Naive thymus-derived CD4-positive, alpha-beta T cell (primary cell): ENCODE measurements at regions not wholly inside any gene's neighbourhood (a gene's known extent, or its start where the extent isn't known, plus 50 kb on each side); places are given as distances from the start of the nearest gene placed in this dataset.

Experiments
- ATAC-seq: fragments of 150-1000 bp; cut with Tn5 transposase; 2 replicates; pipeline ENCODE4 v1.10.0; 2021; ENCODE audit warnings: mild to moderate bottlenecking, moderate library complexity
- CTCF ChIA-PET: fragments of 350-600 bp; sonication (Branson Sonifier 250); formaldehyde crosslinking; loops from one replicate; lab custom pipeline; 2021; ENCODE audit warnings: antibody characterized with exemption; lab: Charles Lee
- POLR2A ChIA-PET: fragments of 350-600 bp; sonication (Branson Sonifier 250); formaldehyde crosslinking; loops from one replicate; lab custom pipeline; 2021; ENCODE audit warnings: antibody characterized with exemption, inconsistent platforms; lab: Charles Lee
- DNase-seq, 9 donors: peaks; one replicate each; pipeline versions ENCODE4 v3.0.0 to v3.0.0-alpha.2; 2020 to 2022; ENCODE audit warnings: mixed read lengths in 1 of 9
- H3K27ac ChIP-seq: one replicate; pipeline ENCODE4 v1.7.0; 2013; ENCODE audit warnings: mild to moderate bottlenecking, low read depth, low read length, moderate library complexity
- H3K27me3 ChIP-seq, 2 donors: one replicate each; pipeline ENCODE4 v1.7.0; 2013; ENCODE audit warnings: low read length in 2 of 2, mild to moderate bottlenecking in 2 of 2, moderate library complexity in 2 of 2; ENCODE audit not compliant: control insufficient read depth in 2 of 2, insufficient read depth in 2 of 2
- H3K36me3 ChIP-seq, 3 experiments: 1 replicate in 2 of 3; 2 replicates in 1 of 3; pipeline ENCODE4 v1.7.0; 2013; ENCODE audit warnings: low read length in 3 of 3, mild to moderate bottlenecking in 3 of 3, moderate library complexity in 1 of 3; ENCODE audit not compliant: insufficient read depth in 3 of 3, control insufficient read depth in 2 of 3
- H3K4me1 ChIP-seq, 2 donors: one replicate each; pipeline ENCODE4 v1.7.0; 2013; ENCODE audit warnings: low read length in 2 of 2, mild to moderate bottlenecking in 2 of 2, moderate library complexity in 1 of 2; ENCODE audit not compliant: control insufficient read depth in 2 of 2, insufficient read depth in 2 of 2
- H3K4me3 ChIP-seq: 2 replicates; pipeline ENCODE4 v1.7.0; 2013; ENCODE audit warnings: mild to moderate bottlenecking, low read length
- H3K9me3 ChIP-seq, 3 experiments: 1 replicate in 2 of 3; 2 replicates in 1 of 3; pipeline ENCODE4 v1.7.0; 2013; ENCODE audit warnings: low read length in 3 of 3; ENCODE audit not compliant: control insufficient read depth in 2 of 3
- H3K27ac Mint-ChIP-seq, 9 donors: one replicate each; pipeline ENCODE4 v1.8.0; 2020 to 2022; ENCODE audit warnings: mixed read lengths in 9 of 9, mild to moderate bottlenecking in 8 of 9, moderate library complexity in 5 of 9, inconsistent platforms in 2 of 9
- H3K27me3 Mint-ChIP-seq, 5 donors: one replicate each; pipeline ENCODE4 v1.8.0; 2021 to 2022; ENCODE audit warnings: mixed read lengths in 5 of 5, mild to moderate bottlenecking in 1 of 5
- H3K36me3 Mint-ChIP-seq, 5 donors: one replicate each; pipeline ENCODE4 v1.8.0; 2020 to 2022; ENCODE audit warnings: mixed read lengths in 5 of 5, mild to moderate bottlenecking in 3 of 5, inconsistent platforms in 1 of 5
- H3K4me1 Mint-ChIP-seq, 7 donors: one replicate each; pipeline ENCODE4 v1.8.0; 2020 to 2022; ENCODE audit warnings: mixed read lengths in 7 of 7, mild to moderate bottlenecking in 3 of 7, inconsistent platforms in 1 of 7
- H3K4me3 Mint-ChIP-seq, 10 donors: one replicate each; pipeline ENCODE4 v1.8.0; 2020 to 2022; ENCODE audit warnings: mild to moderate bottlenecking in 10 of 10, mixed read lengths in 10 of 10, moderate library complexity in 6 of 10, inconsistent platforms in 2 of 10
- H3K9me3 Mint-ChIP-seq, 11 donors: one replicate each; pipeline ENCODE4 v1.8.0; 2020 to 2022; ENCODE audit warnings: mixed read lengths in 11 of 11, mild to moderate bottlenecking in 4 of 11, inconsistent platforms in 1 of 11, moderate library complexity in 1 of 11
- intact Hi-C, 2 donors: fragments of 100-400 bp; cut with micrococcal nuclease; formaldehyde crosslinking; loops; one replicate each; pipeline ENCODE4 v1.15.1; 2023

DNA sequence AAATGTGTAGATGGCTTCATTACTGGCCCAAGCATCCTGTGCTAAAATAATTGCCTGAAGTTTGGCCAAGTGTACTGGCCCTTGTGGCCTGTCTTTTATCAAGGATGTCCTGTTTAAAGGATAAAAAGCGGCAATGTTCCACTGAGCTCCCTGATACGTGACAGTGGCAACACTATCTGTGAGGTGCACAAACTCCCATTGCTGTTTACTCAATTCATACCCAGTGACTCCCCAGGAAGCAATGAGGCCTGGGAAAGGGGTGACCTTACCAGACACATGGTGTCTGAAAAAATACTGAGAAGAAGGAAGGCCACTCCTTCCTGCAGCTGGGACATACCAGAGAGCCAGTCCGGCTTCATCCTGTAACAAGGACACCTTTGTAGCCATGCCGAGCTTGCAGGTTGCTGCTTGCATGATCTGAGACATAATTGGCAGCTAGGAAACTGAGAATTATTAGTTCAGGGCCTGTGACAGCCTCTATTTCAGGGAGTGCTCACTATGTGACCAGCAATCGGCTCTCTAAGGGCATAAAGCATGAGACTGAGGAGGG is 198.5 kb upstream of the LRATD1 start:
- DNase-seq, result no peak
- H3K4me3 ChIP-seq, result no peak overlapping the region
- H3K9me3 ChIP-seq, result no peaks in the 10 kb centered on the region
- Mint-ChIP-seq H3K36me3 (no peaks in the 10 kb centered on the region), H3K27me3 (no peaks in the 10 kb centered on the region), H3K4me1 (no peaks in the 10 kb centered on the region), H3K9me3 (peaks cover 0 to 13% (median 4%) of the 10 kb centered on the region in 11 donors), H3K4me3 (no peak overlapping the region), H3K27ac (no peak overlapping the region)
- no peaks in the 10 kb centered on the region for H3K4me1 ChIP-seq
- H3K36me3 ChIP-seq, result no peaks in the 10 kb centered on the region
- no peak overlapping the region for H3K27ac ChIP-seq
- POLR2A ChIA-PET, result no interaction called here
- no peaks in the 10 kb centered on the region for H3K27me3 ChIP-seq
- CTCF ChIA-PET, result no interaction called here
- no peak for ATAC-seq
- intact Hi-C loops, result no loop called here

DNA sequence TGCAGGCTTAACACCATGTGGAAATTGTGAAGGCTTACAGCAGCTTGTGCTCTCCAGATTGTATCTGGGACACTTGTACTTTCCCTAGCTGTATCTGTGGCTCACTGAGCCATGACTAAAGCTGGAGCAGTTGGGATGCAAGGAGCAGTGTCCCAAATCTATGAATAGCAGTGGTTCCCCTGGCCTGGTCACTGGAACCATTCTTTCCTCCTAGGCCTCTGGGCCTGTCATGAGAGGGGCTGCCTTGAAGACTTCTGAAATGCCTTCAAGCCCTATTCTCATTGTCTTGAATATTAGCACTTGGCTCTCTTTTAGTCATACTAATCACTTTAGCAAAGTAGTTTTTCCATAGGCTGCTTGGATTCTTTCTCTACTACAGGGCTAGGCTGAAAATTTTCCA is 186.8 kb upstream of the LRATD1 start:
- Histone ChIP-seq H3K4me3 (no peak overlapping the region), H3K27me3 (no peaks in the 10 kb centered on the region), H3K36me3 (no peaks in the 10 kb centered on the region), H3K4me1 (no peaks in the 10 kb centered on the region), H3K9me3 (peaks cover 0 to 11% (median 0%) of the 10 kb centered on the region in 3 experiments), H3K27ac (no peak overlapping the region)
- DNase-seq, result no peak
- intact Hi-C loops, result no loop called here
- Mint-ChIP-seq H3K9me3 (peaks cover 3 to 16% (median 7%) of the 10 kb centered on the region in 11 donors), H3K4me3 (no peak overlapping the region), H3K27me3 (no peaks in the 10 kb centered on the region), H3K27ac (no peak overlapping the region), H3K4me1 (no peaks in the 10 kb centered on the region), H3K36me3 (no peaks in the 10 kb centered on the region)
- ATAC-seq, result no peak
- CTCF ChIA-PET, result no interaction called here
- POLR2A ChIA-PET, result no interaction called here

DNA sequence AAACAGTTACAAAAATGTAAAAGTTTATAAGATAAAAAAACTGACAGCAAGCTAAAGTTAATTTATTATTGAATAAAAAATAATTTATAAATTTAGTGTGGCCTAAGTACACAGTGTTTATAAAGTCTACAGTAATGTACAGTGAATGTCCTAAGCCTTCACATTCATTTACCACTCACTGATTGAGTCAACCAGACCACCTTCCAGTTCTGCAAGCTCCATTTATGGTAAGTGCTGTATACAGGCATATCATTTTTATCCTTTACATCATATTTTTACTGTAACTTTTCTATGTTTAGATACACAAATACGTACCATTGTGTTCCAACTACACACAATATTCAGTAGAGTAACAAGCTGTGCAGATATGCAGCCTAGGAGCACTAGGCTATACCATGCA is 184.2 kb upstream of the LRATD1 start:
- H3K27me3 ChIP-seq, result no peaks in the 10 kb centered on the region
- DNase-seq (no peak), ATAC-seq (no peak)
- H3K27ac ChIP-seq, result no peak overlapping the region
- Mint-ChIP-seq H3K9me3 (peaks cover 0 to 16% (median 7%) of the 10 kb centered on the region in 11 donors), H3K4me3 (no peak overlapping the region), H3K27ac (no peak overlapping the region), H3K36me3 (no peaks in the 10 kb centered on the region), H3K27me3 (no peaks in the 10 kb centered on the region), H3K4me1 (no peaks in the 10 kb centered on the region)
- no peaks in the 10 kb centered on the region for H3K36me3 ChIP-seq
- intact Hi-C loops, result no loop called here
- no peak overlapping the region for H3K4me3 ChIP-seq
- peaks cover 0 to 11% (median 0%) of the 10 kb centered on the region in 3 experiments for H3K9me3 ChIP-seq
- no peaks in the 10 kb centered on the region for H3K4me1 ChIP-seq
- CTCF ChIA-PET, result no interaction called here
- POLR2A ChIA-PET, result no interaction called here

DNA sequence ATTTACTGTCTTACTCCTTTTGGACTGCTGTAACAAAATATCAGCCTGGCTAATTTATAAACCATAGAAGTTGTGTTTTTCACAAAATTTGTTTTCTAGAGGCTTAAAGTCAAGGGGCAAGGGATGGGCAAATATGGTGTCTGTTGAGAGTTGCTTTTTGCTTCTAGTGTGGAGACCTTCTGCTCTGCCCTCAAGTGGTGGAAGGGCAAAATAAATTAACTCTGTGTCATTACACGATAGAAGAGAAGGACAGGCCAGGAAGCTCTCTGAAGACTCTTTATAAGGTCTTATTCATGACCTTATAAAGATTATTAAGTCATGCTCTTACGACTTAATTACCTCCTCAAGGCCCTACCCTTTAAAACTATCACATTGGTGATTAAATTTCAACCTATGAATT is 181.2 kb upstream of the LRATD1 start:
- no peak overlapping the region for H3K4me3 Mint-ChIP-seq
- ATAC-seq (no peak), DNase-seq (no peak)
- H3K4me1 Mint-ChIP-seq, result no peaks in the 10 kb centered on the region
- no peaks in the 10 kb centered on the region for H3K36me3 Mint-ChIP-seq
- Histone ChIP-seq H3K9me3 (no peaks in the 10 kb centered on the region), H3K4me3 (no peak overlapping the region), H3K4me1 (no peaks in the 10 kb centered on the region), H3K36me3 (no peaks in the 10 kb centered on the region), H3K27me3 (no peaks in the 10 kb centered on the region), H3K27ac (no peak overlapping the region)
- CTCF ChIA-PET, result no interaction called here
- no peak overlapping the region for H3K27ac Mint-ChIP-seq
- POLR2A ChIA-PET, result no interaction called here
- no peaks in the 10 kb centered on the region for H3K27me3 Mint-ChIP-seq
- intact Hi-C loops, result no loop called here
- peaks cover 0 to 12% (median 3%) of the 10 kb centered on the region in 11 donors for H3K9me3 Mint-ChIP-seq

DNA sequence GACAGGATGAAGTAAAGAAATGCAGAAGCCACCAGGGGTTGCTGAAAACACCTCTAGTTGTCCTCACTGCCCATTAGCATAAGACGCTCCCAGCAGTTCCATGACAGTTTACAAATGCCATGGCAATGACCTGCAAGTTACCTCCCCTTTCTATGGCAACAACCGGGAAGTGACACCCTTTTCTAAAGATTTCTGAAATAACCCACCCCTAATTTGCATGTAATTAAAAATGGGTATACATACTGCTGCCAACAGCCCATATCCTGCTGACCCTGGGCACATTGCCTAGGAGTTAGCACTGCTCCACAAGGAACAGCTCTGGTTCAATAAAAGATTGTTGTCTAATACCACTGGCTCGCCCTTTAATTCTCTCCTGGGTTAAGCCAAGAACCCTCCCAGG is 178.3 kb upstream of the LRATD1 start:
- no peaks in the 10 kb centered on the region for H3K4me1 Mint-ChIP-seq
- H3K4me1 ChIP-seq, result no peaks in the 10 kb centered on the region
- H3K4me3 ChIP-seq, result no peak overlapping the region
- no peak overlapping the region for H3K4me3 Mint-ChIP-seq
- H3K36me3 Mint-ChIP-seq, result no peaks in the 10 kb centered on the region
- no peaks in the 10 kb centered on the region for H3K27me3 ChIP-seq
- H3K27ac ChIP-seq, result no peak overlapping the region
- intact Hi-C loops, result no loop called here
- H3K9me3 Mint-ChIP-seq, result peaks cover 2 to 21% (median 6%) of the 10 kb centered on the region in 11 donors
- no peaks in the 10 kb centered on the region for H3K36me3 ChIP-seq
- ChIA-PET CTCF (no interaction called here), POLR2A (no interaction called here)
- H3K27me3 Mint-ChIP-seq, result no peaks in the 10 kb centered on the region
- ATAC-seq (no peak), DNase-seq (no peak)
- H3K9me3 ChIP-seq, result no peaks in the 10 kb centered on the region
- H3K27ac Mint-ChIP-seq, result no peak overlapping the region

DNA sequence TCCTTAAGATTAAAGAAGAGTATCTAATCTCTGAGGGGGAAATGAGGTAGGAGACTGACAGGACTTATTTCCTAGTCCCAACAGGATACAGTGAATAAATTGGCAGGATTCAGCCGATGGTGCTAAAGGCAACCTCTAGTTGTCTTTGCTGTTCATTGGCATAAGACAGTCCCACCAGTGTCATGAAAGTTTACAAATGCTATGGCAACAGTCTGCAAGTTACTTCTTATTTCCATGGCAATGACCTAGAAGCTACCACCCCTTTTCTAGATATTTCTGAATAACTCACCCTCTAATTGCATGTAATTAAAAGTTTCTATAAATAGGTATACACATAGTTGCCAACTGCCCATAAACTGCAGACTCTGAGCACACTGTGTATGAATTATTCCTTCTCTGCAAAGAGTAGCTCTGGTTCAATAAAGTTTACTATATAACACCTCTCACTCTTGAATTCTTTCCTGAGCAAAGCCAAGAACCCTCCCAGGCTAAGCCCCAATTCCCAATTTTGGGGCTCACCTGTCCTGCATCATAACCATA is 172.7 kb upstream of the LRATD1 start:
- peaks cover 0 to 19% (median 7%) of the 10 kb centered on the region in 11 donors for H3K9me3 Mint-ChIP-seq
- H3K27me3 Mint-ChIP-seq, result no peaks in the 10 kb centered on the region
- CTCF ChIA-PET, result interaction anchor here (0.5 kb wide), 1 partner anchor 1309 kb away, joined by 3 read pairs; no protein-coding TSS in a partner anchor

DNA sequence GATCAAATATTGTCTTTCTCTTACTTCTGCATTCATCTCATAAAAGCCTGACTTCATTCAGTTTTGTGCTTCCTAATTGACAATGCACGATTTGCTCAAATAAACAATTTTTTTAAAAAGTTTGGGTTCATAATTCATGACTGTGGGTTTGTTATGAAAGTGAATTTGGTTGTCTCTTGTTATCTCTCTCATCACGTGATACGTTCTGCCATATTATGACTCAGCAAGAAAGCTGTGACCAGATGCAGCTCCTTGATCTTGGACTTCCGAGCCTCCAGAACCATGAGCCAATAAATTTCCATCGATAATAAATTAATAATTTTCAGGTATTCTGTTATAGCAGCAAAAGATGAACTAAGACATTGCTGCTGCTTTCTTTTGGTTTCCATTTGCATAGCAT is 156.5 kb upstream of the LRATD1 start:
- peaks cover 0 to 6% (median 1%) of the 10 kb centered on the region in 11 donors for H3K9me3 Mint-ChIP-seq
- POLR2A ChIA-PET, result no interaction called here
- H3K4me3 ChIP-seq, result no peak overlapping the region
- H3K4me1 ChIP-seq, result no peaks in the 10 kb centered on the region
- H3K4me1 Mint-ChIP-seq, result no peaks in the 10 kb centered on the region
- H3K4me3 Mint-ChIP-seq, result no peak overlapping the region
- H3K27ac ChIP-seq, result no peak overlapping the region
- CTCF ChIA-PET, result no interaction called here
- H3K36me3 ChIP-seq, result no peaks in the 10 kb centered on the region
- H3K27ac Mint-ChIP-seq, result no peak overlapping the region
- no peaks in the 10 kb centered on the region for H3K36me3 Mint-ChIP-seq
- H3K27me3 ChIP-seq, result no peaks in the 10 kb centered on the region
- no peaks in the 10 kb centered on the region for H3K27me3 Mint-ChIP-seq
- no peak for ATAC-seq
- DNase-seq, result no peak
- no peaks in the 10 kb centered on the region for H3K9me3 ChIP-seq
- intact Hi-C loops, result no loop called here

More for the DNA sequence above, 172.7 kb upstream of the LRATD1 start:
- Histone ChIP-seq H3K4me3 (no peak overlapping the region), H3K9me3 (no peaks in the 10 kb centered on the region), H3K36me3 (no peaks in the 10 kb centered on the region), H3K27ac (no peak overlapping the region), H3K4me1 (no peaks in the 10 kb centered on the region), H3K27me3 (no peaks in the 10 kb centered on the region)
- POLR2A ChIA-PET, result no interaction called here
- Mint-ChIP-seq H3K36me3 (no peaks in the 10 kb centered on the region), H3K27ac (no peak overlapping the region), H3K4me1 (no peaks in the 10 kb centered on the region), H3K4me3 (no peak overlapping the region)
- no peak for DNase-seq
- intact Hi-C loops, result no loop called here
- ATAC-seq, result no peak
